ENCODE measurements at regions not wholly inside any gene's neighbourhood (a gene's known extent, or its start where the extent isn't known, plus 50 kb on each side); places are given as distances from the start of the nearest gene placed in this dataset.

GRCh38 chr21:22903851-22904250 lies 1905.6 kb downstream of the NCAM2 start:
- TF ChIP-seq SUZ12 (IDR thresholded peaks at IDR 0.05; ENCODE audit: extremely low read depth, insufficient read depth, insufficient read length): no peak
- TF ChIP-seq ZNF274 (IDR thresholded peaks at IDR 0.05; ENCODE audit: low read depth, low read length): no peak

Measured in NT2/D1 (cell line).